SH-SY5Y (cell line): ENCODE measurements at regions not wholly inside any gene's neighbourhood (a gene's known extent, or its start where the extent isn't known, plus 50 kb on each side); places are given as distances from the start of the nearest gene placed in this dataset.

Source experiments
- GATA2 ChIP-seq: IDR thresholded peaks from 2 replicates; pipeline ENCODE4 v1.6.1; 2011; ENCODE audit warnings: mild to moderate bottlenecking, low read depth, low read length
- GATA3 ChIP-seq: IDR thresholded peaks from 2 replicates; pipeline ENCODE4 v1.6.1; 2011; ENCODE audit warnings: low read depth, mild to moderate bottlenecking, low read length, moderate library complexity

DNA sequence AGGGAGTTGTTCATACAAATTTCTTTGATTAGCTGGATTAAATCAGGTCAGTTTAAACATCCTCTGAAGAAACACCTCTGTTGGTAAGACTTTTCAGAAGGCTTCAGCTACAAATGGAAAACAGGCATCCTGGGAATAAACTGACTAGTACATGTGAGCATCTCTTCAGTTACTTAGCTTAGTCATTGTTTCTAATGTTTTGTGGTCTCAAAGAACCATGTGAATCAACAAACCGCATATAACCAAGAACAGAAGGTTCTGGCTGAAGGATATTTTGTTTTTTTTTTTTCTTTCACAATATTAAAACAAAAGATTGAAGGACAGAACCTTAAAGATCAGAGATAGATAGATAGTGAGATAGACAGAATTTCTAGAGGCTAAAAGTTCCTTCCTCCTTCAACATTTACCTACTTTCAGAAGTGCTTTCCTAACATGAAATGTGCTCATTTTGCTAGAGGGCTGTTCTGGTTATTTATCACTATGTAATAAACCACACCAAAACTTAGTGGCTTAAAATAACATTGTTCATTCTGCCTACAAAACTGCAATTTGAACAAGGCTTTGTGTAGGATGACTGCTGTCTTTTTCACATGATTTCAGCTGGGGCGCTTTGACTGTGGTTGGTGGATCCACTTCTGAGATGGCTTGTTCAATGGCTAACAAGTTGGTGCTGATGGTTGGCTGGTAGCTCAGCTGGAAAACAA, 119.8 kb upstream of the PTGFR start:
- TF ChIP-seq GATA2, result no peak
- no peak for TF ChIP-seq GATA3
